Hepatocyte (in vitro differentiated cells): ENCODE measurements at regions not wholly inside any gene's neighbourhood (a gene's known extent, or its start where the extent isn't known, plus 50 kb on each side); places are given as distances from the start of the nearest gene placed in this dataset.

Experiments used
- DNase-seq: peaks from one replicate; pipeline ENCODE4 v3.0.0-alpha.2; 2016; ENCODE audit warnings: low spot score
- H2AFZ ChIP-seq: fragments of 200-600 bp; sonication (generic); 2 replicates; pipeline ENCODE4 v1.6.0; 2016; ENCODE audit warnings: antibody characterized with exemption, mild to moderate bottlenecking
- H3K27ac ChIP-seq: fragments of 200-600 bp; sonication (generic); 2 replicates; pipeline ENCODE4 v1.5.1; 2016; ENCODE audit warnings: mild to moderate bottlenecking
- H3K27me3 ChIP-seq: fragments of 200-600 bp; sonication (generic); 2 replicates; pipeline ENCODE4 v1.6.1; 2016
- H3K36me3 ChIP-seq: fragments of 200-600 bp; sonication (generic); replicated peaks from 2 replicates; pipeline ENCODE4 v1.5.1; 2016; ENCODE audit warnings: low read depth; ENCODE audit not compliant: insufficient read depth
- H3K4me1 ChIP-seq: fragments of 200-600 bp; sonication (generic); 2 replicates; pipeline ENCODE4 v1.5.1; 2016; ENCODE audit warnings: mild to moderate bottlenecking, moderate library complexity; ENCODE audit not compliant: insufficient read depth
- H3K4me2 ChIP-seq: fragments of 200-600 bp; sonication (generic); 2 replicates; pipeline ENCODE4 v1.6.0; 2016
- H3K4me3 ChIP-seq: fragments of 200-600 bp; sonication (generic); 2 replicates; pipeline ENCODE4 v1.5.1; 2016; ENCODE audit warnings: mild to moderate bottlenecking
- H3K79me2 ChIP-seq: fragments of 200-600 bp; sonication (generic); 2 replicates; pipeline ENCODE4 v1.6.0; 2017; ENCODE audit warnings: mild to moderate bottlenecking
- H3K9me2 ChIP-seq: fragments of 200-600 bp; sonication (generic); replicated peaks from 2 replicates; pipeline ENCODE4 v1.6.0; 2017; ENCODE audit warnings: mild to moderate bottlenecking; ENCODE audit not compliant: insufficient read depth
- H3K9me3 ChIP-seq: fragments of 200-600 bp; sonication (generic); 2 replicates; pipeline ENCODE4 v1.5.1; 2016; ENCODE audit warnings: low read depth, mild to moderate bottlenecking
- H4K20me1 ChIP-seq: fragments of 200-600 bp; sonication (generic); 2 replicates; pipeline ENCODE4 v1.6.0; 2016; ENCODE audit warnings: mild to moderate bottlenecking; ENCODE audit not compliant: insufficient read depth, poor library complexity, severe bottlenecking
- CTCF ChIP-seq: fragments of 200-600 bp; sonication (generic); IDR thresholded peaks from 2 replicates; pipeline ENCODE4 v1.5.1; 2016; ENCODE audit warnings: antibody characterized with exemption, mild to moderate bottlenecking; ENCODE audit not compliant: poor library complexity
- EZH2 ChIP-seq: fragments of 200-600 bp; sonication (generic); IDR thresholded peaks from 2 replicates; pipeline ENCODE4 v1.6.1; 2016; ENCODE audit warnings: antibody characterized with exemption, mild to moderate bottlenecking, borderline replicate concordance
- EZH2phosphoT487 ChIP-seq: fragments of 200-600 bp; sonication (generic); IDR thresholded peaks from one replicate; pipeline ENCODE4 v1.6.1; 2018; ENCODE audit warnings: antibody characterized with exemption, mild to moderate bottlenecking, low read depth, moderate library complexity; ENCODE audit not compliant: unreplicated experiment, severe bottlenecking
- WGBS: methylation state at CpG from one replicate; pipeline ENCODE4 v1.1.6; 2016; ENCODE audit warnings: low lambda C conversion rate; ENCODE audit errors: missing lambda C conversion rate; 5-methylcytosine and 5-hydroxymethylcytosine counted together

DNA sequence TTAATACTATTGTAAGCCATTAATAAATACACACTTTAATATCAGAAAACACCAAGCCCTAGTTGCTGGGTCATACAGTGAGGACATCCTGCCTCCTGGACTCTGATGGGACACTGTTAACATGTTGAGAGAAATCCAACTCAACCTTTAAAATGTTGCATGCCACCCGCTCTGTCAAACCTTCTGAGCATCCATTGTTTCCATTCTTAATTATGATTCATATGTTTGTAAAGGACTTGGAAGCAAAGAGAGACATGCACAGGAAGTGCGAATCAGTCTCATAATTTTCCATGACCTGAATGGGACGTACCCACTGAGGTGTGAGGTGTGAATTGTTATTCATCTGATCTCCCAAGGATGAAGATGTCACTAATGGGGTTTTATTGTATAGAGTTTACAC is 186.4 kb downstream of the CAAP1 start:
- H3K9me3 ChIP-seq, result no peaks in the 10 kb centered on the region
- 83% methylated on average over 3 of the region's 3 CpGs for WGBS
- H3K4me2 ChIP-seq, result no peak overlapping the region
- no peak for TF ChIP-seq CTCF
- TF ChIP-seq EZH2, result no peak
- no peaks in the 10 kb centered on the region for H4K20me1 ChIP-seq
- no peaks in the 10 kb centered on the region for H3K4me1 ChIP-seq
- H3K4me3 ChIP-seq, result no peak overlapping the region
- no peaks in the 10 kb centered on the region for H3K9me2 ChIP-seq
- no peaks in the 10 kb centered on the region for H3K79me2 ChIP-seq
- H3K27ac ChIP-seq, result no peak overlapping the region
- no peak overlapping the region for H2AFZ ChIP-seq
- DNase-seq, result no peak
- H3K27me3 ChIP-seq, result no peaks in the 10 kb centered on the region
- no peaks in the 10 kb centered on the region for H3K36me3 ChIP-seq

DNA sequence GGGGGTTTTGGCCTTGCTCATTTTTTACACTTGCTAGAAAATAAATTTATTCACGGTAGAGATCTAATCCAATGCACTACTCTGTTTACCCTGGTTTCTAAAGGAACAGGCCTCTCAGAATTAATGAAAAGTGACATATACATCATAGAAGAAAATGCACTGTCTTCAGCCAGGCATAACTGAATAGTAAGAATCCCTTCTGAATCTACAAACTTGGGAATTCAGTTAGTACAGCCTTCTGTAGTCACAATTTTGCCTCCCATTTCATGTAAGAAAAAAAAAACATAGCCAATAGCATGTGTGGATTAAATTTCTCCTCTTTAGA is 197.3 kb downstream of the CAAP1 start:
- H3K27me3 ChIP-seq, result no peaks in the 10 kb centered on the region
- no peak overlapping the region for H3K4me3 ChIP-seq
- H3K9me2 ChIP-seq, result no peaks in the 10 kb centered on the region
- H4K20me1 ChIP-seq, result no peaks in the 10 kb centered on the region
- TF ChIP-seq EZH2 (no peak), CTCF (no peak), EZH2phosphoT487 (no peak)
- H3K27ac ChIP-seq, result no peak overlapping the region
- WGBS, result 65% methylated on average over 1 of the region's 1 CpG
- H3K36me3 ChIP-seq, result no peaks in the 10 kb centered on the region
- H3K79me2 ChIP-seq, result no peaks in the 10 kb centered on the region
- DNase-seq, result no peak
- no peak overlapping the region for H2AFZ ChIP-seq
- no peaks in the 10 kb centered on the region for H3K4me1 ChIP-seq
- H3K9me3 ChIP-seq, result no peaks in the 10 kb centered on the region
- H3K4me2 ChIP-seq, result no peak overlapping the region

- 61% methylated on average over 5 of the region's 5 CpGs for WGBS
- Histone ChIP-seq H3K9me3 (no peaks in the 10 kb centered on the region), H3K27ac (no peak overlapping the region), H3K9me2 (no peaks in the 10 kb centered on the region), H3K79me2 (no peaks in the 10 kb centered on the region), H3K4me1 (no peaks in the 10 kb centered on the region), H4K20me1 (no peaks in the 10 kb centered on the region), H3K36me3 (no peaks in the 10 kb centered on the region), H3K4me2 (no peak overlapping the region), H2AFZ (no peak overlapping the region), H3K27me3 (no peaks in the 10 kb centered on the region), H3K4me3 (no peak overlapping the region)
- DNase-seq, result no peak
- TF ChIP-seq CTCF, result no peak
- TF ChIP-seq EZH2phosphoT487, result no peak
- no peak for TF ChIP-seq EZH2
Observed at GRCh38 chr9:26694381-26695297, 198.0 kb downstream of the CAAP1 start.
